GM12878 (cell line): ENCODE measurements at regions not wholly inside any gene's neighbourhood (a gene's known extent, or its start where the extent isn't known, plus 50 kb on each side); places are given as distances from the start of the nearest gene placed in this dataset.

ENCODE experiments used
- ATAC-seq: fragments of 200-7000 bp; cut with Tn5 transposase; 3 replicates; pipeline ENCODE4 v1.9.1; 2020; ENCODE audit warnings: mild to moderate bottlenecking, moderate library complexity
- BruUV-seq: library from RNA; stranded (reverse); fragments of 400-500 nt; replicated peaks from 2 replicates; lab custom pipeline; 2021; lab: Mats Ljungman, UMichigan
- CTCF ChIA-PET: fragments of 300-600 bp; sonication (Branson Sonifier 250); formaldehyde crosslinking; extraction: SDS; loops from one replicate; lab custom pipeline; 2021; ENCODE audit warnings: inconsistent platforms; lab: Yijun Ruan, JAX
- POLR2A ChIA-PET: fragments of 350-600 bp; formaldehyde crosslinking; extraction: SDS; loops from one replicate; lab custom pipeline; 2021; ENCODE audit warnings: inconsistent platforms; lab: Charles Lee
- RAD21 ChIA-PET: fragments of 300-600 bp; sonication (Branson Sonifier 250); formaldehyde crosslinking; loops from one replicate; lab custom pipeline; 2023; ENCODE audit warnings: antibody characterized with exemption; ENCODE audit not compliant: unreplicated experiment; lab: Charles Lee
- SMC1A ChIA-PET: fragments of 300-600 bp; sonication (Branson Sonifier 250); formaldehyde crosslinking; loops from one replicate; lab custom pipeline; 2023; ENCODE audit not compliant: unreplicated experiment, uncharacterized antibody; lab: Charles Lee
- DNase-seq: peaks from one replicate; pipeline ENCODE4 v3.0.0-alpha.2; 2011; ENCODE audit warnings: low read depth, low spot score
- FAIRE-seq: peaks from 3 replicates; lab custom pipeline; 2011; peaks lifted over from hg19 to GRCh38; lab: Jason Lieb, UNC
- H2AFZ ChIP-seq: 2 replicates; pipeline ENCODE4 v1.6.0; 2011; ENCODE audit warnings: low read depth, low read length, control low read depth; ENCODE audit not compliant: control insufficient read depth
- H3K27ac ChIP-seq: 2 replicates; pipeline ENCODE4 v1.5.1; 2011; ENCODE audit warnings: control low read depth; ENCODE audit not compliant: control insufficient read depth, insufficient read depth
- H3K27me3 ChIP-seq, 2 experiments: replicated peaks in 1 of 2; 2 replicates each; pipeline versions ENCODE4 v1.6.0 to v1.6.1; 2011; ENCODE audit warnings: low read length in 1 of 2; ENCODE audit not compliant: control insufficient read depth in 2 of 2, insufficient read depth in 2 of 2
- H3K36me3 ChIP-seq, 2 experiments: 2 replicates each; pipeline ENCODE4 v1.5.1; 2011; ENCODE audit warnings: low read length in 1 of 2; ENCODE audit not compliant: control insufficient read depth in 2 of 2, insufficient read depth in 2 of 2
- H3K4me1 ChIP-seq: 2 replicates; pipeline ENCODE4 v1.6.1; 2011; ENCODE audit warnings: mild to moderate bottlenecking, low read length, moderate library complexity, mixed read lengths; ENCODE audit not compliant: control insufficient read depth, insufficient read depth
- H3K4me2 ChIP-seq: 2 replicates; pipeline ENCODE4 v1.6.0; 2011; ENCODE audit warnings: control low read depth; ENCODE audit not compliant: control insufficient read depth, insufficient read depth
- H3K4me3 ChIP-seq: fragments of 200-600 bp; sonication (generic); 2 replicates; pipeline ENCODE4 v1.5.1; 2016
- H3K79me2 ChIP-seq: 2 replicates; pipeline ENCODE4 v1.6.0; 2011; ENCODE audit warnings: low read length; ENCODE audit not compliant: control insufficient read depth, insufficient read depth
- H3K9ac ChIP-seq: 2 replicates; pipeline ENCODE4 v1.8.0; 2011; ENCODE audit warnings: low read length, control low read depth, mixed read lengths; ENCODE audit not compliant: control insufficient read depth, insufficient read depth
- H3K9me3 ChIP-seq: replicated peaks from 3 replicates; pipeline ENCODE4 v1.5.1; 2011; ENCODE audit warnings: mild to moderate bottlenecking, low read length; ENCODE audit not compliant: control insufficient read depth, insufficient read depth
- H4K20me1 ChIP-seq: 2 replicates; pipeline ENCODE4 v1.6.0; 2011; ENCODE audit not compliant: control insufficient read depth, insufficient read depth
- CTCF ChIP-seq, 3 experiments: IDR thresholded peaks in 2 of 3; conservative IDR thresholded peaks in 1 of 3; 2 replicates each; pipeline ENCODE4 v1.5.1; 2011; ENCODE audit warnings: low read depth in 3 of 3, low read length in 3 of 3, mild to moderate bottlenecking in 3 of 3, control low read depth in 2 of 3, moderate library complexity in 2 of 3, inconsistent platforms in 1 of 3, mixed read lengths in 1 of 3; ENCODE audit not compliant: control insufficient read depth in 2 of 3, insufficient read depth in 1 of 3; ENCODE audit errors: extremely low read depth in 1 of 3
- KAT2A ChIP-seq: conservative IDR thresholded peaks from 2 replicates; pipeline ENCODE4 v1.6.1; 2011; ENCODE audit warnings: low read depth, low read length; ENCODE audit not compliant: control insufficient read depth
- MTA3 ChIP-seq: IDR thresholded peaks from 2 replicates; pipeline ENCODE4 v1.6.1; 2012; ENCODE audit warnings: low read length, inconsistent platforms, borderline replicate concordance
- NFIC ChIP-seq: IDR thresholded peaks from 2 replicates; pipeline ENCODE4 v1.6.1; 2012; ENCODE audit warnings: low read depth, mild to moderate bottlenecking, inconsistent platforms, low read length, moderate library complexity
- PML ChIP-seq: IDR thresholded peaks from 2 replicates; pipeline ENCODE4 v1.6.1; 2012; ENCODE audit warnings: low read length, inconsistent platforms
- RELB ChIP-seq: fragments of 450-650 bp; IDR thresholded peaks from 2 replicates; pipeline ENCODE4 v1.6.1; 2017; ENCODE audit warnings: low read depth, mild to moderate bottlenecking, moderate library complexity
- SMAD1 ChIP-seq: fragments of 450-650 bp; IDR thresholded peaks from 2 replicates; pipeline ENCODE4 v1.6.1; 2018; ENCODE audit warnings: mild to moderate bottlenecking, low read depth; ENCODE audit not compliant: partially characterized antibody
- SP1 ChIP-seq: IDR thresholded peaks from one replicate; pipeline ENCODE4 v1.6.1; 2011; ENCODE audit warnings: low read depth, low read length
- WGBS: methylation state at CpG from one replicate; pipeline ENCODE4 v1.1.6; 2016; ENCODE audit warnings: low lambda C conversion rate; ENCODE audit not compliant: insufficient replicate concordance, insufficient coverage; ENCODE audit errors: missing lambda C conversion rate; 5-methylcytosine and 5-hydroxymethylcytosine counted together
- in situ Hi-C: fragments of 300-500 bp; cut with MboI; formaldehyde crosslinking; loops from 9 replicates; pipeline ENCODE4 v1.14.3; 2018; ENCODE audit warnings: mixed read lengths
- intact Hi-C: fragments of 100-400 bp; cut with micrococcal nuclease; formaldehyde crosslinking; loops from one replicate; pipeline ENCODE4 v1.14.2; 2022; ENCODE audit not compliant: unreplicated experiment

GRCh38 chr12:46553266-46553665, 180.7 kb upstream of the SLC38A2 start:
- H3K79me2 ChIP-seq = no peaks in the 10 kb centered on the region
- no TSS peak for BruUV-seq
- H3K4me2 ChIP-seq = no peak overlapping the region
- no peak for ATAC-seq
- ChIA-PET SMC1A (interaction anchor here (0.6 to 1.5 kb wide), 3 partner anchors 8 to 23 kb away, joined by 3 to 4 read pairs (median 3); no protein-coding TSS in a partner anchor), POLR2A (no interaction called here), RAD21 (no interaction called here), CTCF (interaction anchor here (1.8 kb wide), 1 partner anchor 15 kb away, joined by 3 read pairs; no protein-coding TSS in a partner anchor)
- H3K4me3 ChIP-seq = no peak overlapping the region
- no peaks in the 10 kb centered on the region for H3K9me3 ChIP-seq
- DNase-seq = no peak
- H3K27ac ChIP-seq = no peak overlapping the region
- intact Hi-C loops = no loop called here
- H2AFZ ChIP-seq = no peak overlapping the region
- no peaks in the 10 kb centered on the region for H3K36me3 ChIP-seq
- no peak for TF ChIP-seq MTA3
- no peak for TF ChIP-seq KAT2A
- TF ChIP-seq CTCF (IDR thresholded peaks at IDR 0.05 in 2 of 3, conservative IDR thresholded peaks at IDR 0.05 in 1 of 3; ENCODE audit: control insufficient read depth in 2 of 3, extremely low read depth in 1 of 3, insufficient read depth in 1 of 3, low read depth in 3 of 3, low read length in 3 of 3) = no peak
- no peak for TF ChIP-seq NFIC
- TF ChIP-seq RELB = no peak
- no peak for TF ChIP-seq PML
- no peak for TF ChIP-seq SP1
- TF ChIP-seq SMAD1 = no peak
- no peak for FAIRE-seq
- no peak overlapping the region for H3K9ac ChIP-seq
- 97% methylated on average over 2 of the region's 2 CpGs for WGBS
- H4K20me1 ChIP-seq = no peaks in the 10 kb centered on the region
- in situ Hi-C loops = no loop called here
- H3K27me3 ChIP-seq = no peaks in the 10 kb centered on the region
- peaks cover 7% of the 10 kb centered on the region; the same call in 1 of the 2 replicates for H3K4me1 ChIP-seq
